ENCODE measurements at regions not wholly inside any gene's neighbourhood (a gene's known extent, or its start where the extent isn't known, plus 50 kb on each side); places are given as distances from the start of the nearest gene placed in this dataset.

- TF ChIP-seq ZBTB26 (tag by site-specific recombination; optimal IDR thresholded peaks at IDR 0.05) = no peak
- TF ChIP-seq CTCF (tag by site-specific recombination; IDR thresholded peaks at IDR 0.05) = no peak
- TF ChIP-seq ZNF223 (tag by site-specific recombination; IDR thresholded peaks at IDR 0.05) = no peak
Observed at GRCh38 chr12:83515306-83516026, 828.8 kb downstream of the TMTC2 start.
